ENCODE measurements at regions not wholly inside any gene's neighbourhood (a gene's known extent, or its start where the extent isn't known, plus 50 kb on each side); places are given as distances from the start of the nearest gene placed in this dataset.

DNA sequence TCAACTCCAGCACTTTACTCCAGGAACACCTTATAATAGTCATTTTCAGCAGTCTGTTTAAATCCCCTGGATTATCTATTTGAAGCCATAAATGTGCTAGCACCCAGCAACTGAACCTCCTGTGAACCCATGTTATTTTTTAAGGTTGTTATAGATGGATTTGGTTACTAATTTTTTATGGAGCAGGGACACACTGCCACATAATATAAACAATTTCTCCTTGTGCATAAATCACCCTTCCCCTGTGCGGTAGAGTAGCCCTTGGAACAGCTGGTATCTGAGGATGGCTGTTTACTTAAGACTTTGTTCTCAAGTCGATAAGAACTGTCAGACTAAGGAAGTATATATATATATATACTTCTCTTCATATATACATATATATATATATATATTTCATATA lies 367.4 kb downstream of the EPHA4 start (continued):
- TF ChIP-seq ZNF791 (tag by site-specific recombination; IDR thresholded peaks at IDR 0.05) (no peak), ZNF18 (tag by site-specific recombination; IDR thresholded peaks at IDR 0.05) (0 out of 2 replicates have a peak, but pooled peaks have one; percentile 23), ZNF302 (tag by site-specific recombination; IDR thresholded peaks at IDR 0.05; ENCODE audit: low read depth) (no peak), HOXC10 (CRISPR knock-in tag; IDR thresholded peaks at IDR 0.05) (no peak), KLF10 (tag by site-specific recombination; IDR thresholded peaks at IDR 0.05) (0 out of 2 replicates have a peak, but pooled peaks have one; percentile 8), SP2 (tag by site-specific recombination; IDR thresholded peaks at IDR 0.05) (no peak), ZNF629 (tag by site-specific recombination; IDR thresholded peaks at IDR 0.05) (no peak), FEZF1 (tag by site-specific recombination; IDR thresholded peaks at IDR 0.05) (peak; percentile 73), ZNF292 (tag by site-specific recombination; IDR thresholded peaks at IDR 0.05; ENCODE audit: borderline replicate concordance, low read depth) (no peak), ZNF266 (tag by site-specific recombination; IDR thresholded peaks at IDR 0.05; ENCODE audit: low read depth) (no peak), ZXDB (tag by site-specific recombination; IDR thresholded peaks at IDR 0.05) (peak; percentile 73), ZBTB8A (tag by site-specific recombination; IDR thresholded peaks at IDR 0.05) (0 out of 2 replicates have a peak, but pooled peaks have one; percentile 7)
- TF ChIP-seq, protein P1, sequence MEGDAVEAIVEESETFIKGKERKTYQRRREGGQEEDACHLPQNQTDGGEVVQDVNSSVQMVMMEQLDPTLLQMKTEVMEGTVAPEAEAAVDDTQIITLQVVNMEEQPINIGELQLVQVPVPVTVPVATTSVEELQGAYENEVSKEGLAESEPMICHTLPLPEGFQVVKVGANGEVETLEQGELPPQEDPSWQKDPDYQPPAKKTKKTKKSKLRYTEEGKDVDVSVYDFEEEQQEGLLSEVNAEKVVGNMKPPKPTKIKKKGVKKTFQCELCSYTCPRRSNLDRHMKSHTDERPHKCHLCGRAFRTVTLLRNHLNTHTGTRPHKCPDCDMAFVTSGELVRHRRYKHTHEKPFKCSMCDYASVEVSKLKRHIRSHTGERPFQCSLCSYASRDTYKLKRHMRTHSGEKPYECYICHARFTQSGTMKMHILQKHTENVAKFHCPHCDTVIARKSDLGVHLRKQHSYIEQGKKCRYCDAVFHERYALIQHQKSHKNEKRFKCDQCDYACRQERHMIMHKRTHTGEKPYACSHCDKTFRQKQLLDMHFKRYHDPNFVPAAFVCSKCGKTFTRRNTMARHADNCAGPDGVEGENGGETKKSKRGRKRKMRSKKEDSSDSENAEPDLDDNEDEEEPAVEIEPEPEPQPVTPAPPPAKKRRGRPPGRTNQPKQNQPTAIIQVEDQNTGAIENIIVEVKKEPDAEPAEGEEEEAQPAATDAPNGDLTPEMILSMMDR (tag by site-specific recombination; IDR thresholded peaks at IDR 0.05) = no peak

DNA sequence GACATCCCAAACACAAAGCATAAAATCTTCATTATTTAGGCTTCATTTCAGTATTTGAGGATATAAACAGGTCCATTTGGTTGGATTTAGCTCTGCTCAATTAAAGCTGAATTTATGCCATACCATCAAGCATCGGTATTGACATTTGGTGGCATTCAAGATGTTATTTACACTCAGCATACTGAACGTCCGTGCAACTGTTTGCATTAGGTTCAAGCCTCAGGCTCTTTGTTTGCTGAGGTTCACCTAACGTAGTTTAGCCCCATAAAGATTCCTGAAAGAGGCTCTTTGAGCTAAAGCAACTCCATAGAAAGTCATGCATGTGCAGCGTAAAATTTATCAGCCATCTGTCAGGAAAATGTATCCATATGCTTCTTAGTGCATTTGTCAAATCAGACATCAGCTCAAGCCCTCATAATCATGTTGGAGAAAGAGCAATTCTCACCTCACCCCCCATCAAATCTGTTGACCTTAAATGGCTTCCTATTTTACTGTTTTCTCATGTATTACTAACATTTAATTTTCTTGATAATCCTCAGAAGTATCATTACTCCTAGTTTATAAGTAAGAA lies 366.9 kb downstream of the EPHA4 start:
- CTCF ChIA-PET = interaction anchor here (0.7 kb wide), 1 partner anchor 174 kb away, joined by 4 read pairs; no protein-coding TSS in a partner anchor
- H3K27ac ChIP-seq (ENCODE audit: extremely low read depth, low read depth, low read length) = peak overlapping the region; percentile 66
- TF ChIP-seq KLF10 (tag by site-specific recombination; IDR thresholded peaks at IDR 0.05) = 0 out of 2 replicates have a peak, but pooled peaks have one; percentile 10
- no peak for TF ChIP-seq ZNF585B (tag by site-specific recombination; IDR thresholded peaks at IDR 0.05)
- TF ChIP-seq ZNF138 (tag by site-specific recombination; IDR thresholded peaks at IDR 0.05; ENCODE audit: borderline replicate concordance) = no peak
- TF ChIP-seq ZNF341 (tag by site-specific recombination; IDR thresholded peaks at IDR 0.05; ENCODE audit: low read depth) = peak; percentile 36; the same call in 1 of the 2 replicates
- no peak for TF ChIP-seq ZNF426 (tag by site-specific recombination; IDR thresholded peaks at IDR 0.05)
- TF ChIP-seq YY2 (tag by site-specific recombination; IDR thresholded peaks at IDR 0.05) = no peak
- no peak for TF ChIP-seq ZNF561 (tag by site-specific recombination; IDR thresholded peaks at IDR 0.05; ENCODE audit: borderline replicate concordance)
- TF ChIP-seq OSR2 (tag by site-specific recombination; IDR thresholded peaks at IDR 0.05) = peak; percentile 27; the same call in 1 of the 2 replicates
- 0 out of 2 replicates have a peak, but pooled peaks have one; percentile 53 for TF ChIP-seq ZNF18 (tag by site-specific recombination; IDR thresholded peaks at IDR 0.05)
- no peak for TF ChIP-seq ZNF555 (tag by site-specific recombination; conservative IDR thresholded peaks at IDR 0.05)
- no peak for TF ChIP-seq ZNF10 (tag by site-specific recombination; IDR thresholded peaks at IDR 0.05)
- TF ChIP-seq ZNF623 (tag by site-specific recombination; IDR thresholded peaks at IDR 0.05) = no peak
- peak; percentile 78; the same call in 1 of the 2 replicates for TF ChIP-seq ZSCAN16 (tag by site-specific recombination; IDR thresholded peaks at IDR 0.05)
- TF ChIP-seq, protein P2, sequence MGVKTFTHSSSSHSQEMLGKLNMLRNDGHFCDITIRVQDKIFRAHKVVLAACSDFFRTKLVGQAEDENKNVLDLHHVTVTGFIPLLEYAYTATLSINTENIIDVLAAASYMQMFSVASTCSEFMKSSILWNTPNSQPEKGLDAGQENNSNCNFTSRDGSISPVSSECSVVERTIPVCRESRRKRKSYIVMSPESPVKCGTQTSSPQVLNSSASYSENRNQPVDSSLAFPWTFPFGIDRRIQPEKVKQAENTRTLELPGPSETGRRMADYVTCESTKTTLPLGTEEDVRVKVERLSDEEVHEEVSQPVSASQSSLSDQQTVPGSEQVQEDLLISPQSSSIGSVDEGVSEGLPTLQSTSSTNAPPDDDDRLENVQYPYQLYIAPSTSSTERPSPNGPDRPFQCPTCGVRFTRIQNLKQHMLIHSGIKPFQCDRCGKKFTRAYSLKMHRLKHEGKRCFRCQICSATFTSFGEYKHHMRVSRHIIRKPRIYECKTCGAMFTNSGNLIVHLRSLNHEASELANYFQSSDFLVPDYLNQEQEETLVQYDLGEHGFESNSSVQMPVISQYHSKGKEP (tag by site-specific recombination; IDR thresholded peaks at IDR 0.05) = peak; percentile 82
- TF ChIP-seq, protein P3, sequence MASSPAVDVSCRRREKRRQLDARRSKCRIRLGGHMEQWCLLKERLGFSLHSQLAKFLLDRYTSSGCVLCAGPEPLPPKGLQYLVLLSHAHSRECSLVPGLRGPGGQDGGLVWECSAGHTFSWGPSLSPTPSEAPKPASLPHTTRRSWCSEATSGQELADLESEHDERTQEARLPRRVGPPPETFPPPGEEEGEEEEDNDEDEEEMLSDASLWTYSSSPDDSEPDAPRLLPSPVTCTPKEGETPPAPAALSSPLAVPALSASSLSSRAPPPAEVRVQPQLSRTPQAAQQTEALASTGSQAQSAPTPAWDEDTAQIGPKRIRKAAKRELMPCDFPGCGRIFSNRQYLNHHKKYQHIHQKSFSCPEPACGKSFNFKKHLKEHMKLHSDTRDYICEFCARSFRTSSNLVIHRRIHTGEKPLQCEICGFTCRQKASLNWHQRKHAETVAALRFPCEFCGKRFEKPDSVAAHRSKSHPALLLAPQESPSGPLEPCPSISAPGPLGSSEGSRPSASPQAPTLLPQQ (tag by site-specific recombination; IDR thresholded peaks at IDR 0.05) = no peak

More for the DNA sequence above, 366.9 kb downstream of the EPHA4 start:
- H3K4me3 ChIP-seq (ENCODE audit: low read depth, low read length) = no peak overlapping the region
- POLR2A ChIA-PET = interaction anchor here (0.6 kb wide), 1 partner anchor 83 kb away, joined by 3 read pairs; no protein-coding TSS in a partner anchor
- no peaks in the 10 kb centered on the region for H3K36me3 ChIP-seq (ENCODE audit: control insufficient read depth in 2 of 2, insufficient read depth in 1 of 2, low read length in 2 of 2)
- H3K4me1 ChIP-seq (ENCODE audit: control insufficient read depth, insufficient read depth, low read length) = peaks cover 11% of the 10 kb centered on the region
- H3K9me3 ChIP-seq (ENCODE audit: control insufficient read depth, insufficient read depth, low read depth, low read length) = no peaks in the 10 kb centered on the region
